DND-41 (cell line): ENCODE measurements at regions not wholly inside any gene's neighbourhood (a gene's known extent, or its start where the extent isn't known, plus 50 kb on each side); places are given as distances from the start of the nearest gene placed in this dataset.

Experiments used
- EZH2 ChIP-seq: IDR thresholded peaks from 3 replicates; pipeline ENCODE4 v1.6.1; 2012; ENCODE audit warnings: borderline replicate concordance, low read depth, mild to moderate bottlenecking, moderate library complexity, low read length, inconsistent platforms; ENCODE audit not compliant: severe bottlenecking
- TF ChIP-seq, protein P1 (sequence below): IDR thresholded peaks from 2 replicates; pipeline ENCODE4 v1.5.1; 2012; ENCODE audit warnings: borderline replicate concordance, low read length, moderate library complexity, mild to moderate bottlenecking; ENCODE audit not compliant: poor library complexity, severe bottlenecking; ENCODE audit errors: extremely low read depth

DNA sequence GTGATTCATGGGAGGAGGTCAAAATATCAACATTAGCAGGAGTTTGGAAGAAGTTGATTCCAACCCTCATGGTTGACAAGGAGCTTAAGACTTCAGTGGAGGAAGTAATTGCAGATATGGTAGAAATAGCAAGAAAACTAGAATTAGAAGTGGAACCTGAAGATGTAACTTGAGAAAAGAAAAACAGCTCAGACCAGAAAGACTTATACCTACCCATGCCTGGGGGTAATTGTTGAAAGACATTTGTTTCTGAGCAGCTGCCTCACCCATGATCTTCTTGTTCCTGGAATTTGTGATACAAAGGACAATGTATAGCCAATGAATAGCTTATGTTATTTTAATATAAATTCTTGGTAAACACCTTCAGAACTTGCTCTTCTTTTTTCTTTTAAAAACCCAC is 128.6 kb downstream of the LRIG2 start:
- no peak for TF ChIP-seq EZH2
- TF ChIP-seq, protein P1, sequence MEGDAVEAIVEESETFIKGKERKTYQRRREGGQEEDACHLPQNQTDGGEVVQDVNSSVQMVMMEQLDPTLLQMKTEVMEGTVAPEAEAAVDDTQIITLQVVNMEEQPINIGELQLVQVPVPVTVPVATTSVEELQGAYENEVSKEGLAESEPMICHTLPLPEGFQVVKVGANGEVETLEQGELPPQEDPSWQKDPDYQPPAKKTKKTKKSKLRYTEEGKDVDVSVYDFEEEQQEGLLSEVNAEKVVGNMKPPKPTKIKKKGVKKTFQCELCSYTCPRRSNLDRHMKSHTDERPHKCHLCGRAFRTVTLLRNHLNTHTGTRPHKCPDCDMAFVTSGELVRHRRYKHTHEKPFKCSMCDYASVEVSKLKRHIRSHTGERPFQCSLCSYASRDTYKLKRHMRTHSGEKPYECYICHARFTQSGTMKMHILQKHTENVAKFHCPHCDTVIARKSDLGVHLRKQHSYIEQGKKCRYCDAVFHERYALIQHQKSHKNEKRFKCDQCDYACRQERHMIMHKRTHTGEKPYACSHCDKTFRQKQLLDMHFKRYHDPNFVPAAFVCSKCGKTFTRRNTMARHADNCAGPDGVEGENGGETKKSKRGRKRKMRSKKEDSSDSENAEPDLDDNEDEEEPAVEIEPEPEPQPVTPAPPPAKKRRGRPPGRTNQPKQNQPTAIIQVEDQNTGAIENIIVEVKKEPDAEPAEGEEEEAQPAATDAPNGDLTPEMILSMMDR: no peak
